HL-60/S4 (cell line): ENCODE measurements at regions not wholly inside any gene's neighbourhood (a gene's known extent, or its start where the extent isn't known, plus 50 kb on each side); places are given as distances from the start of the nearest gene placed in this dataset.

Experiments used
- in situ Hi-C: fragments of 300-500 bp; cut with MboI; formaldehyde crosslinking; loops from 2 replicates; pipeline ENCODE4 v1.14.3; 2022; ENCODE audit warnings: low sequenced_read_pairs

DNA sequence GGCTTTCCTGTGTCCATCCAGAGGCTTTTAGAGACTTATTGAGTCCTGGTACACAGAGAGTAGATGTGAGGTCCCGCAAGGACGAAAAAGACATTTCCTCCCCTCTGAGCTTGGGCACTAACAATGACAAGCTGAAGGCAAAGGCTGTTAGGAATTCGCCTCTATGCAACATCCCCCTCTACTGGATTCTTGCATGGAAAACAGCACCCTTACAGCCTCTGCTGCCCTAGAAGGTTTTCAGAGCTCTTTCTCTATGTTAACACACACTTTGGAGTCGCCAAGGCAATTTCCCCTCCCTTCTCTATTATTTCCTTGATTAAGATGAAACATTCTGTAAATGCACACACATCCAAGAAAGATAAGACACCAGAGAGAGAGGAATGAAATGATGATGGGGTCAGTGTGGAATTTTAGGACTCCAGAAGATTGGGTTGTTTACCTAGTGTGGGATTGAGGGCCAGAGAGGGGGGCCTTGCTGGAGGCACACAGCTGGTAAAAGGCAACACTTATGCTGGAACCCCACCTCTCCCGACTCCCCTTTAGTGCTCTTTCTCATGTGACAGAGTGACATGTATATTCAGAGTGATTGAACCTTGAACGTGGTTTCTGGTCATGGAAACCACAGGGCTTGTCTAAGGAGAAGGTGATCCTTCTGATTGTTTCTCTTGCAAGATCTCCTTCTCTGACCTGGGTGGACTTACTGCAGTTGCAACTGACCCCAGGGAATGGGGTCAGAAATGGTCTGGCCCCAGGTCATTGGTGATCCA lies 300.7 kb downstream of the CLIC5 start:
- in situ Hi-C loops, result loop anchor here (5.0 to 25.0 kb wide), 2 partner anchors 293 to 1078 kb away; no protein-coding TSS in a partner anchor

DNA sequence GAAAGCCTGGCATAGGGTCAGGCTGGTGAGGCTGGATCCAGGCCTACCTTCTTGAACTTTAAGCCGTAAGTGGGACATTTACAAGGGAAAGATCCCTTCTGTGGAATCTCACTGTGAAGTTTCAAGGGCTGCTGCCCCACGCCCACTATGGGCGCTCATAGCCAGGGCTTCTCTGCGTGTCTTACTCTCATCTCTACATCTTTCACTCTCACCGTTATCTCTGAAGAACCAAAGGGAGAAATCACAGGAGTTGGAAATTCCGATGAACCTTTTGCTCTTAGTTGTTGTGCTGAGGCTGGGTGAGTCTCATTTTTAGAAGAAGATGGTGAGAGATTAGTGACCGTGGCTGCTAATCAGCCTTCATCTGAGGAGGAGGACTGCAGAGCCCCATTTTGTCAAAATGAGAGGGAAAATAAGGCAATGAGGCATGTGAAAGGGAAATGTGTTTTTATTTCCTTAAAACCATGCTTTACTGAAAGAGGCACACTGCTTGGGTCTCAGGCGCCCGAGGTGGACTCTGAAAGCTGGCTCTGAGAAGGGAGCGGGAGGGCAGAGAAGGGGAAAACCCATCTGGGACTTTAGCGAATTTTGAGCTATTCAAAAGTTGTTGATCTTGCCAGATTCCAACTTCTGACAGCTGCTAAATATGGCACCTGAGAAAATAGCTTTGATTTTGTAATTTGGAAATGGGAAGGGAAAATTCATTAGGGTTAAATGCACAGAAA lies 301.5 kb downstream of the CLIC5 start:
- in situ Hi-C loops, result loop anchor here (25.0 kb wide), 1 partner anchor 1077 kb away; no protein-coding TSS in a partner anchor
